Effector memory CD8-positive, alpha-beta T cell (primary cell): ENCODE measurements at regions not wholly inside any gene's neighbourhood (a gene's known extent, or its start where the extent isn't known, plus 50 kb on each side); places are given as distances from the start of the nearest gene placed in this dataset.

ENCODE experiments used
- ATAC-seq: fragments of 150-1000 bp; cut with Tn5 transposase; replicated peaks from 2 replicates; pipeline ENCODE4 v1.10.0; 2021; ENCODE audit warnings: mild to moderate bottlenecking, moderate library complexity
- DNase-seq, 3 experiments: peaks; one replicate each; pipeline ENCODE4 v3.0.0; 2021
- H3K27ac Mint-ChIP-seq, 2 donors: one replicate each; pipeline ENCODE4 v1.8.0; 2022; ENCODE audit warnings: mild to moderate bottlenecking in 2 of 2, mixed read lengths in 2 of 2, moderate library complexity in 2 of 2
- H3K27me3 Mint-ChIP-seq, 2 donors: one replicate each; pipeline ENCODE4 v1.8.0; 2022; ENCODE audit warnings: mixed read lengths in 2 of 2
- H3K36me3 Mint-ChIP-seq: one replicate; pipeline ENCODE4 v1.8.0; 2022; ENCODE audit warnings: mild to moderate bottlenecking, moderate library complexity, mixed read lengths; ENCODE audit not compliant: insufficient read depth
- H3K4me1 Mint-ChIP-seq, 2 donors: one replicate each; pipeline ENCODE4 v1.8.0; 2022; ENCODE audit warnings: low read depth in 2 of 2, mixed read lengths in 2 of 2
- H3K4me3 Mint-ChIP-seq, 2 donors: one replicate each; pipeline ENCODE4 v1.8.0; 2022; ENCODE audit warnings: mild to moderate bottlenecking in 2 of 2, mixed read lengths in 2 of 2, moderate library complexity in 2 of 2
- H3K9me3 Mint-ChIP-seq, 2 donors: one replicate each; pipeline ENCODE4 v1.8.0; 2022; ENCODE audit warnings: mixed read lengths in 2 of 2

GRCh38 chr2:120520929-120521912 lies 175.3 kb downstream of the INHBB start:
- no peak overlapping the region for H3K4me3 Mint-ChIP-seq
- DNase-seq (no peak), ATAC-seq (no peak)
- no peaks in the 10 kb centered on the region for H3K36me3 Mint-ChIP-seq
- no peaks in the 10 kb centered on the region for H3K9me3 Mint-ChIP-seq
- peaks cover 23 to 86% of the 10 kb centered on the region in 2 donors for H3K27me3 Mint-ChIP-seq
- no peaks in the 10 kb centered on the region for H3K4me1 Mint-ChIP-seq
- H3K27ac Mint-ChIP-seq: no peak overlapping the region

- H3K27me3 Mint-ChIP-seq: peaks cover 17 to 85% of the 10 kb centered on the region in 2 donors
- H3K4me1 Mint-ChIP-seq: no peaks in the 10 kb centered on the region
- no peak for DNase-seq
- H3K9me3 Mint-ChIP-seq: no peaks in the 10 kb centered on the region
- H3K27ac Mint-ChIP-seq: no peak overlapping the region
- H3K4me3 Mint-ChIP-seq: no peak overlapping the region
- H3K36me3 Mint-ChIP-seq: no peaks in the 10 kb centered on the region
- no peak for ATAC-seq
Observed at GRCh38 chr2:120522151-120522751, 176.3 kb downstream of the INHBB start.

GRCh38 chr2:120523766-120524165 lies 177.8 kb downstream of the INHBB start:
- H3K9me3 Mint-ChIP-seq: no peaks in the 10 kb centered on the region
- no peaks in the 10 kb centered on the region for H3K36me3 Mint-ChIP-seq
- no peak overlapping the region for H3K27ac Mint-ChIP-seq

GRCh38 chr2:120524174-120524573 lies 178.2 kb downstream of the INHBB start:
- DNase-seq: no peak
- H3K36me3 Mint-ChIP-seq: no peaks in the 10 kb centered on the region
- no peak overlapping the region for H3K27ac Mint-ChIP-seq
- ATAC-seq: no peak
- no peaks in the 10 kb centered on the region for H3K4me1 Mint-ChIP-seq
- H3K4me3 Mint-ChIP-seq: no peak overlapping the region
- H3K9me3 Mint-ChIP-seq: no peaks in the 10 kb centered on the region
- H3K27me3 Mint-ChIP-seq: peaks cover 18 to 79% of the 10 kb centered on the region in 2 donors

More at GRCh38 chr2:120523766-120524165, 177.8 kb downstream of the INHBB start:
- Mint-ChIP-seq H3K4me1 (no peaks in the 10 kb centered on the region), H3K27me3 (peaks cover 18 to 83% of the 10 kb centered on the region in 2 donors), H3K4me3 (no peak overlapping the region)
- DNase-seq (no peak), ATAC-seq (no peak)

GRCh38 chr2:120525056-120526046 lies 179.4 kb downstream of the INHBB start:
- ATAC-seq: no peak
- H3K36me3 Mint-ChIP-seq: no peaks in the 10 kb centered on the region
- H3K27me3 Mint-ChIP-seq: peaks cover 18 to 72% of the 10 kb centered on the region in 2 donors
- H3K4me3 Mint-ChIP-seq: no peak overlapping the region
- no peak for DNase-seq
- H3K4me1 Mint-ChIP-seq: no peaks in the 10 kb centered on the region
- no peak overlapping the region for H3K27ac Mint-ChIP-seq
- no peaks in the 10 kb centered on the region for H3K9me3 Mint-ChIP-seq

- Mint-ChIP-seq H3K27me3 (peaks cover 18 to 69% of the 10 kb centered on the region in 2 donors), H3K4me1 (no peaks in the 10 kb centered on the region), H3K36me3 (no peaks in the 10 kb centered on the region), H3K27ac (no peak overlapping the region), H3K9me3 (no peaks in the 10 kb centered on the region), H3K4me3 (no peak overlapping the region)
- ATAC-seq: no peak
- DNase-seq: no peak
Observed at GRCh38 chr2:120526047-120526562, 180.2 kb downstream of the INHBB start.

- H3K4me3 Mint-ChIP-seq: no peak overlapping the region
- no peaks in the 10 kb centered on the region for H3K9me3 Mint-ChIP-seq
- ATAC-seq (no peak), DNase-seq (no peak)
- H3K27ac Mint-ChIP-seq: no peak overlapping the region
- no peaks in the 10 kb centered on the region for H3K4me1 Mint-ChIP-seq
- H3K36me3 Mint-ChIP-seq: no peaks in the 10 kb centered on the region
- H3K27me3 Mint-ChIP-seq: peaks cover 18 to 57% of the 10 kb centered on the region in 2 donors
Observed at GRCh38 chr2:120526997-120527945, 181.3 kb downstream of the INHBB start.

- Mint-ChIP-seq H3K27ac (no peak overlapping the region), H3K36me3 (no peaks in the 10 kb centered on the region), H3K27me3 (peaks cover 13 to 54% of the 10 kb centered on the region in 2 donors), H3K4me3 (no peak overlapping the region), H3K4me1 (no peaks in the 10 kb centered on the region), H3K9me3 (no peaks in the 10 kb centered on the region)
- no peak for ATAC-seq
- no peak for DNase-seq
Observed at GRCh38 chr2:120528051-120528692, 182.2 kb downstream of the INHBB start.

GRCh38 chr2:120528693-120529076 lies 182.7 kb downstream of the INHBB start:
- no peaks in the 10 kb centered on the region for H3K4me1 Mint-ChIP-seq
- no peak for DNase-seq
- no peaks in the 10 kb centered on the region for H3K9me3 Mint-ChIP-seq
- no peaks in the 10 kb centered on the region for H3K36me3 Mint-ChIP-seq
- peaks cover 12 to 50% of the 10 kb centered on the region in 2 donors for H3K27me3 Mint-ChIP-seq
- H3K4me3 Mint-ChIP-seq: no peak overlapping the region
- ATAC-seq: no peak
- H3K27ac Mint-ChIP-seq: no peak overlapping the region

GRCh38 chr2:120530781-120531180 lies 184.8 kb downstream of the INHBB start:
- H3K27ac Mint-ChIP-seq: no peak overlapping the region
- no peak for ATAC-seq
- H3K4me1 Mint-ChIP-seq: no peaks in the 10 kb centered on the region
- no peaks in the 10 kb centered on the region for H3K9me3 Mint-ChIP-seq
- H3K4me3 Mint-ChIP-seq: no peak overlapping the region
- no peak for DNase-seq
- no peaks in the 10 kb centered on the region for H3K36me3 Mint-ChIP-seq
- H3K27me3 Mint-ChIP-seq: peaks cover 7 to 43% of the 10 kb centered on the region in 2 donors

GRCh38 chr2:120531365-120531764 lies 185.4 kb downstream of the INHBB start:
- no peak for DNase-seq
- H3K4me1 Mint-ChIP-seq: no peaks in the 10 kb centered on the region
- no peak overlapping the region for H3K27ac Mint-ChIP-seq
- H3K4me3 Mint-ChIP-seq: no peak overlapping the region
- no peaks in the 10 kb centered on the region for H3K9me3 Mint-ChIP-seq
- H3K27me3 Mint-ChIP-seq: peaks cover 7 to 37% of the 10 kb centered on the region in 2 donors
- ATAC-seq: no peak
- no peaks in the 10 kb centered on the region for H3K36me3 Mint-ChIP-seq
